Kidney (tissue), 13 donors: ENCODE measurements at regions not wholly inside any gene's neighbourhood (a gene's known extent, or its start where the extent isn't known, plus 50 kb on each side); places are given as distances from the start of the nearest gene placed in this dataset.

Source experiments
- DNase-seq, 5 donors: peaks; one replicate each; pipeline ENCODE4 v3.0.0-alpha.2; 2013 to 2020
- FAIRE-seq: peaks from 2 replicates; lab custom pipeline; 2012; peaks lifted over from hg19 to GRCh38; lab: Jason Lieb, UNC
- H3K27ac ChIP-seq, 2 donors: one replicate each; pipeline ENCODE4 v1.7.0; 2013; ENCODE audit warnings: low read depth in 2 of 2, low read length in 2 of 2, inconsistent platforms in 1 of 2
- H3K27me3 ChIP-seq: one replicate; pipeline ENCODE4 v1.7.1; 2013; ENCODE audit warnings: low read length, inconsistent platforms; ENCODE audit not compliant: control insufficient read depth, insufficient read depth
- H3K36me3 ChIP-seq, 3 donors: one replicate each; pipeline versions ENCODE4 v1.7.0 to v1.7.1; 2013; ENCODE audit warnings: low read length in 3 of 3, control low read depth in 1 of 3, inconsistent platforms in 1 of 3; ENCODE audit not compliant: insufficient read depth in 3 of 3, control insufficient read depth in 2 of 3
- H3K4me1 ChIP-seq, 3 donors: one replicate each; pipeline versions ENCODE4 v1.7.0 to v1.7.1; 2013; ENCODE audit warnings: low read length in 3 of 3, inconsistent platforms in 1 of 3, low read depth in 1 of 3; ENCODE audit not compliant: control insufficient read depth in 2 of 3, insufficient read depth in 2 of 3
- H3K4me3 ChIP-seq, 3 donors: one replicate each; pipeline versions ENCODE4 v1.7.0 to v1.8.1; 2013; ENCODE audit warnings: low read length in 3 of 3, control low read depth in 1 of 3, inconsistent platforms in 1 of 3
- H3K9ac ChIP-seq, 3 donors: one replicate each; pipeline versions ENCODE4 v1.7.0 to v1.7.1; 2013; ENCODE audit warnings: low read length in 3 of 3, control low read depth in 1 of 3, inconsistent platforms in 1 of 3
- H3K9me3 ChIP-seq, 3 donors: one replicate each; pipeline versions ENCODE4 v1.7.0 to v1.7.1; 2013; ENCODE audit warnings: low read length in 3 of 3, control low read depth in 1 of 3, inconsistent platforms in 1 of 3; ENCODE audit not compliant: control insufficient read depth in 2 of 3, insufficient read depth in 1 of 3
- CTCF ChIP-seq: IDR thresholded peaks from 3 replicates; pipeline ENCODE4 v1.5.1; 2012; ENCODE audit warnings: mild to moderate bottlenecking, moderate library complexity, borderline replicate concordance; ENCODE audit not compliant: insufficient read depth; ENCODE audit errors: extremely low read depth
- intact Hi-C: fragments of 100-400 bp; cut with DNase I; formaldehyde crosslinking; loops from one replicate; pipeline ENCODE4 v1.11.1; 2022
- donor health status: control.
- donor health status: control.
- donor health status: control.
- donor health status: control.
- donor health status: control.
- donor health status: DM: yes; HTN: yes; CAD: no.
- donor health status: Normal renal cell carcinoma (clear cell type).

- intact Hi-C loops: no loop called here
- H3K4me1 ChIP-seq: peaks cover 3 to 4% (median 4%) of the 10 kb centered on the region in 3 donors
- H3K4me3 ChIP-seq: no peak overlapping the region
- no peaks in the 10 kb centered on the region for H3K9me3 ChIP-seq
- H3K36me3 ChIP-seq: peaks cover 0 to 47% (median 0%) of the 10 kb centered on the region in 3 donors
- no peak for TF ChIP-seq CTCF
- no peak overlapping the region for H3K9ac ChIP-seq
- no peaks in the 10 kb centered on the region for H3K27me3 ChIP-seq
- FAIRE-seq (no peak), DNase-seq (no peak)
- H3K27ac ChIP-seq: no peak overlapping the region
Observed at GRCh38 chr15:62790546-62790945, 252.0 kb upstream of the TPM1 start.

GRCh38 chr15:62791694-62792093 lies 250.9 kb upstream of the TPM1 start:
- Histone ChIP-seq H3K9me3 (no peaks in the 10 kb centered on the region), H3K27ac (no peak overlapping the region), H3K4me1 (peaks cover 0 to 4% (median 4%) of the 10 kb centered on the region in 3 donors), H3K36me3 (peaks cover 0 to 46% (median 7%) of the 10 kb centered on the region in 3 donors), H3K9ac (no peak overlapping the region), H3K27me3 (no peaks in the 10 kb centered on the region), H3K4me3 (no peak overlapping the region)
- DNase-seq: no peak
- no peak for TF ChIP-seq CTCF
- no peak for FAIRE-seq
- intact Hi-C loops: no loop called here

- no peak overlapping the region for H3K4me3 ChIP-seq
- intact Hi-C loops: no loop called here
- TF ChIP-seq CTCF: no peak
- no peak for FAIRE-seq
- no peaks in the 10 kb centered on the region for H3K27me3 ChIP-seq
- H3K36me3 ChIP-seq: peaks cover 0 to 54% (median 10%) of the 10 kb centered on the region in 3 donors
- H3K27ac ChIP-seq: no peak overlapping the region
- H3K4me1 ChIP-seq: peaks cover 0 to 4% (median 4%) of the 10 kb centered on the region in 3 donors
- no peak overlapping the region for H3K9ac ChIP-seq
- no peaks in the 10 kb centered on the region for H3K9me3 ChIP-seq
- DNase-seq: no peak
Observed at GRCh38 chr15:62792986-62793751, 249.4 kb upstream of the TPM1 start.
